Activated T-helper 17 cell treated with anti-CD3 and anti-CD28 coated beads, Interleukin-2, amount 50 U/mL, for 72 hours (primary cell): ENCODE measurements at regions not wholly inside any gene's neighbourhood (a gene's known extent, or its start where the extent isn't known, plus 50 kb on each side); places are given as distances from the start of the nearest gene placed in this dataset.

Experiments used
- ATAC-seq: fragments of 150-1000 bp; cut with Tn5 transposase; replicated peaks from 2 replicates; pipeline ENCODE4 v1.10.0; 2021; ENCODE audit warnings: mild to moderate bottlenecking, moderate library complexity
- H3K27ac Mint-ChIP-seq: one replicate; pipeline ENCODE4 v1.8.0; 2022; ENCODE audit warnings: mixed read lengths
- H3K27me3 Mint-ChIP-seq: one replicate; pipeline ENCODE4 v1.8.0; 2022; ENCODE audit warnings: mixed read lengths
- H3K36me3 Mint-ChIP-seq: one replicate; pipeline ENCODE4 v1.8.0; 2022; ENCODE audit warnings: low read depth, mild to moderate bottlenecking, mixed read lengths
- H3K4me1 Mint-ChIP-seq: one replicate; pipeline ENCODE4 v1.8.0; 2022; ENCODE audit warnings: mixed read lengths
- H3K4me3 Mint-ChIP-seq: one replicate; pipeline ENCODE4 v1.8.0; 2022; ENCODE audit warnings: mild to moderate bottlenecking, mixed read lengths
- H3K9me3 Mint-ChIP-seq: one replicate; pipeline ENCODE4 v1.8.0; 2022; ENCODE audit warnings: mixed read lengths

GRCh38 chr6:54595844-54596243 lies 250.7 kb upstream of the FAM83B start:
- Mint-ChIP-seq H3K36me3 (no peaks in the 10 kb centered on the region), H3K27me3 (no peaks in the 10 kb centered on the region), H3K27ac (no peak overlapping the region), H3K9me3 (no peaks in the 10 kb centered on the region), H3K4me1 (no peaks in the 10 kb centered on the region), H3K4me3 (no peak overlapping the region)
- no peak for ATAC-seq

GRCh38 chr6:54598787-54599313 lies 247.7 kb upstream of the FAM83B start:
- no peak for ATAC-seq
- no peak overlapping the region for H3K4me3 Mint-ChIP-seq
- no peaks in the 10 kb centered on the region for H3K9me3 Mint-ChIP-seq
- no peaks in the 10 kb centered on the region for H3K4me1 Mint-ChIP-seq
- H3K27me3 Mint-ChIP-seq, result no peaks in the 10 kb centered on the region
- no peak overlapping the region for H3K27ac Mint-ChIP-seq
- no peaks in the 10 kb centered on the region for H3K36me3 Mint-ChIP-seq

GRCh38 chr6:54601600-54602300 lies 244.8 kb upstream of the FAM83B start:
- Mint-ChIP-seq H3K9me3 (no peaks in the 10 kb centered on the region), H3K27ac (no peak overlapping the region), H3K27me3 (no peaks in the 10 kb centered on the region), H3K4me1 (no peaks in the 10 kb centered on the region), H3K4me3 (no peak overlapping the region), H3K36me3 (no peaks in the 10 kb centered on the region)
- ATAC-seq, result no peak

DNA sequence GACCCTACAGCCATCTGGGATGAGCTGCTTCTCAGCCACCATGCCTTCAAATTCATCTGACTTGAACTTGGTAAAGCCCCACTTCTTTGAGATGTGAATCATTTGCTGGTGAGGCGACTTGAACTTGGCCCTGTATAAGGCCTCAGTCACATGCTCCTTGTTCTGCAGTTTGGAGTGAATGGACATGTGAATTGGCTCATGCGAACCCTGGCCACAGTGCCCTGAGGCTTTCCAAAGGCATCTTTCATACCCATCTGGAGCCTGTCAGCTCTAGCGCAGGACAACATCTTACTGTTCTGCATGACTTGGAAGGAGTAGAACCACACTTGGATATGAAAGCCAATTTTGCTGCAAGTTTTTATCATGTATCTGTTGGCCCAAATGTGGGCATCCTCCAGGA lies 244.0 kb upstream of the FAM83B start:
- no peak for ATAC-seq
- Mint-ChIP-seq H3K9me3 (no peaks in the 10 kb centered on the region), H3K27ac (no peak overlapping the region), H3K4me1 (no peaks in the 10 kb centered on the region), H3K4me3 (no peak overlapping the region), H3K27me3 (no peaks in the 10 kb centered on the region), H3K36me3 (no peaks in the 10 kb centered on the region)

DNA sequence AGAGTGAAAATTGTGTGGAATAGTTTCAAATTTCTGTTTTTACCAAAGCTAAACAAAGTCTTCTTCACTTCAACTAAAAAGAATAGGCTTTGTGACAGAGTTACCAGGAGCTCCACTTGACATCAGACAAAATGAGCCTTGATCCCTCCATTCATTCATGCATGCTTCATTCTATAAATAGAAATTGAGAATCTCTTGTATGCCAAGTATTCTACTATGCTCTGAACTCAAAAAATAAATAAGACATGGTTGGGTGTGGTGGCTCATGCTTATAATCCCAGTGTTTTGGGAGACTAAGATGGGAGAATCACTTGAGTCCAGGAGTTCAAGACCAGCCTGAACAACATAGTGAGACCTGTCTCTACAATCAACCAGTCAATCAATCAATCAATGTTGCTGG lies 236.6 kb upstream of the FAM83B start:
- peaks cover 5% of the 10 kb centered on the region for H3K9me3 Mint-ChIP-seq
- no peak overlapping the region for H3K4me3 Mint-ChIP-seq
- no peak for ATAC-seq
- no peaks in the 10 kb centered on the region for H3K36me3 Mint-ChIP-seq
- no peak overlapping the region for H3K27ac Mint-ChIP-seq
- no peaks in the 10 kb centered on the region for H3K27me3 Mint-ChIP-seq
- H3K4me1 Mint-ChIP-seq, result no peaks in the 10 kb centered on the region

DNA sequence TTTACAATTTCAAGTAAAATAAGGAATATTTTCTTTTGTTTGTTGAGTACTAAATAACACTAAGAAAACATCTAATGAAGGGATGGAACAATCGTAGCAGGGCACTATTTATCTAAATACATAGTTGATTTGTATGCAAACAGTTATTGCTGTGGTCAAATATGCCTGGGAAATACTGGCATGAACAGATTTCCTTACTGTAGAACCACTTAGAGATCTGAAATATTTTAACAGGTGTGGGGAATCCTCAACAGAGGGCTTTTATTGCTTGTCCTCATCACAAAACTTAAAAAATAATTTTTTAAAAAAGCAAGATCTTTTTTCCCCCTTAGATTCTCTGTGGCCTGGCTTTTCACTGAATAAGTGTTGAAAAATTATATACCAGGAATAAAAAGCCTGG lies 233.0 kb upstream of the FAM83B start:
- Mint-ChIP-seq H3K27me3 (no peaks in the 10 kb centered on the region), H3K4me1 (no peaks in the 10 kb centered on the region)

DNA sequence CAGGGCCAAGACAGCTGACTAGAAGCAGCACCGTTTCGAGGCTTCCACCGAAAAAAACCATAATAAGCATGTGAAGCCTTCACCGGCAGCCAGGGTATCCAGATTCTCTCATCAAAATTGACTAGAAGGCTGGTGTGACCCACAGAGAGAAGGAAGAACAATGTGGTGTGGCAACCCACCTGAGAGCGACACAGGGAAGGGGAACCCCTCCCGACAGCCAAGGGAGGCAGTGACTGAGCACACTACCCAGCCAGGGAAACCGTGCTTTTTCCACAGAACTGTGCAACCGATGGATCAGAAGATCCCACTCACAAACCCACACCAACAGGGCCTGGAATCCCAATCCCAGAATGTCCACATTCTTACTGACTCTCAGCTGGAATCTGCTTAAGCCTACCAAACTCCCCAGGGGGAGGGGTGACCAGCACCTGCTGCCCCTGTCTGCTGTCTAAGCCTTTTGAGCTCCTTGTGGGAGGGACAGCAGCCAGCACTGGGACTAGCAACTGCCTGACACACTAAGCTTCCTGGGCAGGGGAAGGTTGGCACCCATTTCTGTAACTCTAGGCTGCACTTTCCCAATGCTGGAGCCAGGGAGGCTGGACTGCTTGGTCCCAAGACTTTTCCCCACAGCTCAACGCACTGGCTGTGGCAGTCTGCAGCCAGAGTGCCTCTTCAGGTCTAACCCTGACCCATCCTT lies 231.9 kb upstream of the FAM83B start:
- no peak for ATAC-seq
- no peaks in the 10 kb centered on the region for H3K36me3 Mint-ChIP-seq
- no peak overlapping the region for H3K4me3 Mint-ChIP-seq
- H3K9me3 Mint-ChIP-seq, result peaks cover 4% of the 10 kb centered on the region
- H3K27me3 Mint-ChIP-seq, result no peaks in the 10 kb centered on the region
- no peak overlapping the region for H3K27ac Mint-ChIP-seq
- no peaks in the 10 kb centered on the region for H3K4me1 Mint-ChIP-seq

More for the DNA sequence above, 233.0 kb upstream of the FAM83B start:
- H3K36me3 Mint-ChIP-seq, result no peaks in the 10 kb centered on the region
- no peak overlapping the region for H3K27ac Mint-ChIP-seq
- H3K9me3 Mint-ChIP-seq, result peaks cover 4% of the 10 kb centered on the region
- no peak overlapping the region for H3K4me3 Mint-ChIP-seq
- no peak for ATAC-seq

DNA sequence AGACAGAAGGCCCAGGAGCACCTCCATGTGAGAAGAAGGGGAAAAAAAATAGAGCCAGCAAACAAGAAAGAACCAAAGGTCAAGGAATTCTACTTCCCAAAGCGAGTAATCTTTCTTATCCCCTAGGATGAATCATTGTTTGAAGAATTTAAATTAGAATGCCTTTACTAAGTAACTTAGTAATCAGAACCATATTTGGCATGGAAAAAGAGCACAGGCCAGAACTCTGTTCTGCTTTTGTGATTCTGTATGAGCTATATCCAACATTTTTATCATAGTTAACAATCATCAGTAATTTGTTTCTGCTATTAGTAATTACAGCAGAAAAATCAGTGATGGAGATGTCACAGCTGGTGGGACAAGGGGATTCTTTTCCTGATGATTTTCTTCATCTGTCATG lies 228.8 kb upstream of the FAM83B start:
- Mint-ChIP-seq H3K27me3 (no peaks in the 10 kb centered on the region), H3K4me1 (no peaks in the 10 kb centered on the region), H3K27ac (no peak overlapping the region), H3K36me3 (no peaks in the 10 kb centered on the region), H3K4me3 (no peak overlapping the region), H3K9me3 (peaks cover 4% of the 10 kb centered on the region)
- no peak for ATAC-seq

DNA sequence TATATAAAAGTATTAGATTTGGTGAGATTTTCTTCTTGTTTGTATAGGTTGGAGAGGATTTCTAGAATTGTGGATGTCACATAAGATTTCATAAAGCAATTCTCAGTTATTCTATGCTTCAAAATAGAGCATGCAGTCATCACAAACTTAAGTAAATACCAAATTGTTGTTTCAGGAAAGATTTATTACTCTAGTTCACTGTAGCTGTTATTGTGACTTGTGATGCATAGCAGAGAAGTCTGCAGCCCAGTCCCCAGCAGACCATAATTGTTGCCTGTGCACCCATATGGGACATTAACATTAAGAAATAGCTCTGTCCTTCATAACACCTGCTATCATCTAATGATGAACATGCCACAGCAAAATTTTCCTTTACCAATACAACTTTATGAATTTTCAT lies 228.0 kb upstream of the FAM83B start:
- Mint-ChIP-seq H3K9me3 (peaks cover 4% of the 10 kb centered on the region), H3K27me3 (no peaks in the 10 kb centered on the region), H3K4me3 (no peak overlapping the region), H3K36me3 (no peaks in the 10 kb centered on the region), H3K4me1 (no peaks in the 10 kb centered on the region), H3K27ac (no peak overlapping the region)
- ATAC-seq, result no peak

DNA sequence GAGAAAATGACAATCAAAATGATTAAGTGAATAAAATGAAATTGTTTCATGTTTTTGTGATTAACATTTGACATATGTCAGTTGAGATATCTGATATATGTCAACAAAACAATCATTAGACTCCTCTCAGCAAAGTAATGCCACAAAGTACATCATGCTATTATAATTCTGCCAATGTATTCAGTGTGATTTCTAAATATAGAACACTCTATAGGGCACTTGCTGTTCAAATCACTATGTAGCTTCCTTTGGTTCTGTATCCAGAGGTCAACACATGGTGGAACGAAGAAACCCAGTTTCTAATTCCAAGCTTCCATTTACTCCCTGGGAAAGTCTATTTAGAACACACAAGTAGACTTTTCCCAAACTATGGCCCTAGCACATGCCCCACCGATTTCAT lies 227.5 kb upstream of the FAM83B start:
- Mint-ChIP-seq H3K9me3 (peaks cover 4% of the 10 kb centered on the region), H3K4me1 (no peaks in the 10 kb centered on the region), H3K27ac (no peak overlapping the region), H3K27me3 (no peaks in the 10 kb centered on the region), H3K4me3 (no peak overlapping the region), H3K36me3 (no peaks in the 10 kb centered on the region)
- ATAC-seq, result no peak

DNA sequence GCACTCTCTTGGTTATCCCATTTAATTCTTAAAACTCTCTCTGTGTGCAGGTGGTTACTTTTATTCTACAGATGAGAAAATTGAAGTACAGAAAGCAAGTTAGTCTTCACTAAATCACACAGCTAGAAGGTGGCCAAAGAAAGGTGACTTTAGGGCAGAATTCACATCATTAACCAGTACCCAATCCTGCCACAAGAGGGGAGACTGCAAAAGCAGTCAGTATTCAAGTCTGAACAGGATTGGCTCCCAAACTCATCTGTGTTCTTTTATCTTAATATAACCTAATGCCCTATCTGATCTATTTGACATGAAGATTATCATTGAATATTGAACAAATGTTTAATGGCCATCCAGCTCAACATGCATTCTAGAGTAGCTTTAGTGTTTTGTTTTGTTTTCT lies 225.3 kb upstream of the FAM83B start:
- no peak overlapping the region for H3K4me3 Mint-ChIP-seq
- H3K4me1 Mint-ChIP-seq, result no peaks in the 10 kb centered on the region
- H3K27me3 Mint-ChIP-seq, result no peaks in the 10 kb centered on the region
- ATAC-seq, result no peak
- peaks cover 4% of the 10 kb centered on the region for H3K9me3 Mint-ChIP-seq
- H3K36me3 Mint-ChIP-seq, result no peaks in the 10 kb centered on the region
- H3K27ac Mint-ChIP-seq, result no peak overlapping the region

GRCh38 chr6:54624216-54624615 lies 222.4 kb upstream of the FAM83B start:
- no peak for ATAC-seq
- no peaks in the 10 kb centered on the region for H3K9me3 Mint-ChIP-seq
- no peak overlapping the region for H3K27ac Mint-ChIP-seq
- H3K4me3 Mint-ChIP-seq, result no peak overlapping the region
- no peaks in the 10 kb centered on the region for H3K4me1 Mint-ChIP-seq
- no peaks in the 10 kb centered on the region for H3K36me3 Mint-ChIP-seq
- H3K27me3 Mint-ChIP-seq, result no peaks in the 10 kb centered on the region

DNA sequence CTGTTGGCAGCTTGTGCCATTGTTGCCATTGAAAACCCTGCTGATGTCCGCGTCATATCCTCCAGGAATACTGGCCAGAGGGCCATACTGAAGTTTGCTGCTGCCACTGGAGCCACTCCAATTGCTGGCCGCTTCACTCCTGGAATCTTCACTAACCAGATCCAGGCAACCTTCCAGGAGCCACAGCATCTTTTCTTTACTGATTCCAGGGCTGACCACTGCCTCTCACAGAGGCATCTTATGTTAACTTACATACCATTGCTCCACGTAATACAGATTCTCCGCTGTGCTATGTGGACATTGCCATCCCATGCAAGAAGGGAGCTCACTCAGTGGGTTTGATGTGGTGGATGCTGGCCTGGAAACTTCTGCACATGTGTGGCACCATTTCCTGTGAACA lies 221.8 kb upstream of the FAM83B start:
- Mint-ChIP-seq H3K36me3 (no peaks in the 10 kb centered on the region), H3K27ac (no peak overlapping the region), H3K27me3 (no peaks in the 10 kb centered on the region), H3K4me1 (no peaks in the 10 kb centered on the region), H3K4me3 (no peak overlapping the region), H3K9me3 (no peaks in the 10 kb centered on the region)
- ATAC-seq, result no peak

DNA sequence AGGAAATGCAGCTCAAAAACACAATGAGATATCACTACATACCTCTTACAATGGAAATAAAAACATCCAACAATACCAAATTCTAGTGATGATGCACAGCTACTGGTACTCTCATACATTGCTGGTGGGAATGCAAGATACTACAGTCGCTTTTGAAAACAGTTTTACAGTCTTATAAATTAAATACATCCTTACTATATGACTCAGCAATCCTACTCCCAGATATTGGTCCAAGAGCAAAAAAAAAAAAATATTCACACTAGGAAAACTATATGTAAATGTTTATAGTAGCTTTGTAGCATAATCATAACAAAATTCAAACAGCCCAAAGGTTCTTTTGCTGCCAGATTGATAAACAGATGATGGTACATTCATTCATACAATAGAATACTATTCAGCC lies 217.4 kb upstream of the FAM83B start:
- Mint-ChIP-seq H3K36me3 (no peaks in the 10 kb centered on the region), H3K4me1 (no peaks in the 10 kb centered on the region), H3K9me3 (no peaks in the 10 kb centered on the region), H3K4me3 (no peak overlapping the region), H3K27ac (no peak overlapping the region), H3K27me3 (no peaks in the 10 kb centered on the region)
- ATAC-seq, result no peak

DNA sequence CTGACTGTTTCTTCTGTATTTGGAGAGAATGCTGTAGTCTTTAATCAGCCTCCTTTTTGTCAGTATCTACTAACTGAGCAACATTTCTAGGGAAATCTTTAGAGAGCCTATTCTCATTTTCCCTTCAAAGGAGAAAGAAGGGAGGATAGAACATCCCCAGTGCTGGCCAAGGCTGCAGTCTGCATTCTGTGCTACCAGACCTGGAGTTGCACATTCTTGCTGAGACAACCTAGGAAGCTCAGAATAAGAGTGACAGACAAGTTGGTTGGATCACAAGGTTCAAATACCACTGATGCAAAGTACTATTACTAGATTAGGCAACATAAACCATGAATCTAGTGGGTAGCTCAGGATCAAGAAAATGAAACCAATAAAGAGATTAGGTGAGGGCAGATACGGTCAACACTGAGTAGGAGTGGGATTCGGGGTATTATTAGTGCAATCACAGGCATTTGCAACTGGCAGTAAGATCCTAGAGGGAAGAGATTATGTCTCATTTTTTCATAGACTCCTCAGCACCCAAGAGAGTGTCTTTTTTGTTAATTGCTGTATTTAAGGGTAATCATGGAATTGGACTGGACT lies 213.5 kb upstream of the FAM83B start:
- no peaks in the 10 kb centered on the region for H3K4me1 Mint-ChIP-seq
- no peak overlapping the region for H3K4me3 Mint-ChIP-seq
- H3K27ac Mint-ChIP-seq, result no peak overlapping the region
- H3K27me3 Mint-ChIP-seq, result no peaks in the 10 kb centered on the region
- H3K36me3 Mint-ChIP-seq, result no peaks in the 10 kb centered on the region
- no peak for ATAC-seq
- H3K9me3 Mint-ChIP-seq, result no peaks in the 10 kb centered on the region
